K562 (cell line): ENCODE measurements at regions not wholly inside any gene's neighbourhood (a gene's known extent, or its start where the extent isn't known, plus 50 kb on each side); places are given as distances from the start of the nearest gene placed in this dataset.

ENCODE experiments used
- ATAC-seq: fragments of 200-7000 bp; cut with Tn5 transposase; 3 replicates; pipeline ENCODE4 v1.9.1; 2020; ENCODE audit warnings: moderate library complexity
- BruUV-seq: library from RNA; stranded (reverse); fragments of 400-500 nt; replicated peaks from 2 replicates; lab custom pipeline; 2021; lab: Mats Ljungman, UMichigan
- CTCF ChIA-PET: fragments of 300-600 bp; formaldehyde crosslinking; extraction: SDS; loops from one replicate; lab custom pipeline; 2021; ENCODE audit warnings: low intra/inter-chr PET ratio; lab: Yijun Ruan, JAX
- POLR2A ChIA-PET: fragments of 300-600, 350-650 bp; sonication (Branson Sonifier 250); formaldehyde crosslinking; extraction: SDS; loops from one replicate; lab custom pipeline; 2021; ENCODE audit warnings: antibody characterized with exemption, inconsistent platforms; lab: Yijun Ruan, JAX
- DNase-seq, 4 experiments: peaks; one replicate each; pipeline versions ENCODE4 v3.0.0 to v3.0.0-alpha.2; 2011 to 2018; ENCODE audit warnings: low spot score in 3 of 4, mixed read lengths in 3 of 4; ENCODE audit errors: extremely low read depth in 1 of 4
- FAIRE-seq: peaks from 2 replicates; lab custom pipeline; 2011; peaks lifted over from hg19 to GRCh38; lab: Jason Lieb, UNC
- H2AFZ ChIP-seq: 2 replicates; pipeline ENCODE4 v1.6.0; 2011; ENCODE audit warnings: low read depth, low read length, control low read depth, inconsistent platforms
- H3K27ac ChIP-seq: fragments of 200-600 bp; 3 replicates; pipeline ENCODE4 v1.8.0; 2011; ENCODE audit warnings: low read depth, mild to moderate bottlenecking, control low read depth, inconsistent platforms, low read length, moderate library complexity, mixed read lengths; ENCODE audit errors: extremely low read depth
- H3K27me3 ChIP-seq, 2 experiments: fragments of 300-600 bp in 1 of 2; 2 replicates in 1 of 2; 3 replicates in 1 of 2; pipeline versions ENCODE4 v1.6.0 to v1.8.0; 2011; ENCODE audit warnings: inconsistent platforms in 2 of 2, low read length in 2 of 2, mild to moderate bottlenecking in 1 of 2, mixed read lengths in 1 of 2, moderate library complexity in 1 of 2; ENCODE audit not compliant: control insufficient read depth in 2 of 2, insufficient read depth in 2 of 2
- H3K36me3 ChIP-seq: fragments of 300-600 bp; 3 replicates; pipeline ENCODE4 v1.8.0; 2011; ENCODE audit warnings: mild to moderate bottlenecking, low read length, inconsistent platforms; ENCODE audit not compliant: control insufficient read depth, insufficient read depth
- H3K4me1 ChIP-seq, 2 experiments: fragments of 200-600 bp in 1 of 2; replicated peaks in 1 of 2; 2 replicates in 1 of 2; 3 replicates in 1 of 2; pipeline versions ENCODE4 v1.5.1 to v1.8.0; 2011; ENCODE audit warnings: inconsistent platforms in 2 of 2, low read length in 2 of 2, mild to moderate bottlenecking in 1 of 2, mixed read lengths in 1 of 2, moderate library complexity in 1 of 2; ENCODE audit not compliant: control insufficient read depth in 2 of 2, insufficient read depth in 2 of 2
- H3K4me2 ChIP-seq: 2 replicates; pipeline ENCODE4 v1.6.1; 2011; ENCODE audit warnings: low read length, control low read depth, inconsistent platforms, mixed read lengths; ENCODE audit not compliant: insufficient read depth
- H3K4me3 ChIP-seq: fragments of 200-600 bp; sonication (generic), shearing (Covaris generic); 2 replicates; pipeline ENCODE4 v1.5.1; 2016; ENCODE audit warnings: control low read depth, inconsistent platforms
- H3K79me2 ChIP-seq: fragments of 200-600 bp; 3 replicates; pipeline ENCODE4 v1.8.0; 2011; ENCODE audit warnings: low read length, inconsistent platforms; ENCODE audit not compliant: control insufficient read depth, insufficient read depth
- H3K9ac ChIP-seq, 2 experiments: 2 replicates each; pipeline versions ENCODE4 v1.6.0 to v1.6.1; 2011; ENCODE audit warnings: low read depth in 2 of 2, low read length in 2 of 2, control low read depth in 1 of 2, inconsistent platforms in 1 of 2, mild to moderate bottlenecking in 1 of 2, mixed read lengths in 1 of 2; ENCODE audit not compliant: insufficient read depth in 1 of 2
- H3K9me1 ChIP-seq: one replicate; pipeline ENCODE4 v1.6.0; 2011; ENCODE audit warnings: inconsistent platforms, mild to moderate bottlenecking, low read length, moderate library complexity; ENCODE audit not compliant: control insufficient read depth, insufficient read depth
- H3K9me3 ChIP-seq: replicated peaks from 2 replicates; pipeline ENCODE4 v1.5.1; 2011; ENCODE audit warnings: low read depth, low read length, inconsistent platforms; ENCODE audit not compliant: control insufficient read depth, insufficient read depth
- H4K20me1 ChIP-seq: replicated peaks from 2 replicates; pipeline ENCODE4 v1.6.1; 2011; ENCODE audit warnings: low read length, inconsistent platforms, mixed read lengths; ENCODE audit not compliant: control insufficient read depth, insufficient read depth
- ARID1B ChIP-seq: fragments of 450-650 bp; IDR thresholded peaks from 2 replicates; pipeline ENCODE4 v1.6.1; 2016; ENCODE audit warnings: antibody characterized with exemption, mild to moderate bottlenecking, inconsistent platforms
- C11orf30 ChIP-seq: fragments of 450-650 bp; IDR thresholded peaks from 2 replicates; pipeline ENCODE4 v1.6.1; 2016; ENCODE audit warnings: low read depth, mild to moderate bottlenecking
- CEBPB ChIP-seq: fragments of 450-650 bp; IDR thresholded peaks from 2 replicates; pipeline ENCODE4 v1.6.1; 2016; ENCODE audit warnings: missing genetic modification characterization, missing compliant biosample characterization
- CTBP1 ChIP-seq: fragments of 450-650 bp; IDR thresholded peaks from 2 replicates; pipeline ENCODE4 v1.6.1; 2016; ENCODE audit warnings: borderline replicate concordance
- EGR1 ChIP-seq: fragments of 450-650 bp; conservative IDR thresholded peaks from 2 replicates; pipeline ENCODE4 v1.6.1; 2017; ENCODE audit warnings: mild to moderate bottlenecking
- KDM1A ChIP-seq, 2 experiments: fragments of 450-650 bp; IDR thresholded peaks; 2 replicates each; pipeline ENCODE4 v1.6.1; 2016; ENCODE audit warnings: mild to moderate bottlenecking in 2 of 2
- MAFF ChIP-seq: IDR thresholded peaks from 2 replicates; pipeline ENCODE4 v1.6.1; 2012; ENCODE audit warnings: low read length, improper control_type of control experiment
- MAFG ChIP-seq: fragments of 450-650 bp; conservative IDR thresholded peaks from 2 replicates; pipeline ENCODE4 v1.6.1; 2016; ENCODE audit warnings: missing genetic modification characterization, missing compliant biosample characterization
- MAFK ChIP-seq: IDR thresholded peaks from 2 replicates; pipeline ENCODE4 v1.6.1; 2011; ENCODE audit warnings: low read length, improper control_type of control experiment
- MITF ChIP-seq: IDR thresholded peaks from 2 replicates; pipeline ENCODE4 v1.6.1; 2014; ENCODE audit warnings: antibody characterized with exemption
- NFE2 ChIP-seq: IDR thresholded peaks from 2 replicates; pipeline ENCODE4 v1.6.1; 2014; ENCODE audit warnings: antibody characterized with exemption, low read depth
- RCOR1 ChIP-seq, 2 experiments: IDR thresholded peaks; 2 replicates each; pipeline ENCODE4 v1.6.1; 2012; ENCODE audit warnings: low read depth in 2 of 2, low read length in 2 of 2, borderline replicate concordance in 1 of 2, improper control_type of control experiment in 1 of 2
- SMC3 ChIP-seq: conservative IDR thresholded peaks from 2 replicates; pipeline ENCODE4 v1.6.1; 2011; ENCODE audit warnings: low read depth, low read length, improper control_type of control experiment; ENCODE audit not compliant: insufficient read depth
- TEAD4 ChIP-seq, 2 experiments: sonication (generic) in 1 of 2; formaldehyde crosslinking in 1 of 2; IDR thresholded peaks; 2 replicates each; pipeline versions ENCODE4 v1.6.1 to v1.8.0; 2012 to 2022; ENCODE audit warnings: borderline replicate concordance in 1 of 2, inconsistent platforms in 1 of 2, low read length in 1 of 2, mild to moderate bottlenecking in 1 of 2, missing genetic modification reagents in 1 of 2
- ZKSCAN3 ChIP-seq: fragments of 250-450 bp; sonication (Bioruptor Pico); IDR thresholded peaks from 2 replicates; pipeline ENCODE4 v1.4.0; 2020
- ZNF24 ChIP-seq: fragments of 450-650 bp; IDR thresholded peaks from 2 replicates; pipeline ENCODE4 v1.6.1; 2016
- ZNF316 ChIP-seq: fragments of 450-650 bp; IDR thresholded peaks from 2 replicates; pipeline ENCODE4 v1.6.1; 2016
- whole genome bisulfite sequencing: fragments of 100-300 bp; shearing (Covaris generic); methylation state at CpG from one replicate; pipeline ENCODE4 v1.1.6; 2016; ENCODE audit warnings: low coverage, mixed read lengths; ENCODE audit not compliant: insufficient coverage; ENCODE audit errors: missing lambda C conversion rate; 5-methylcytosine and 5-hydroxymethylcytosine counted together
- in situ Hi-C: fragments of 300-500 bp; cut with MboI; formaldehyde crosslinking; loops from 4 replicates; pipeline ENCODE4 v1.15.0; 2018; ENCODE audit warnings: inconsistent platforms, mixed read lengths
- intact Hi-C: fragments of 100-400 bp; cut with micrococcal nuclease; formaldehyde crosslinking; loops from 2 replicates; pipeline ENCODE4 v1.14.2; 2022

DNA sequence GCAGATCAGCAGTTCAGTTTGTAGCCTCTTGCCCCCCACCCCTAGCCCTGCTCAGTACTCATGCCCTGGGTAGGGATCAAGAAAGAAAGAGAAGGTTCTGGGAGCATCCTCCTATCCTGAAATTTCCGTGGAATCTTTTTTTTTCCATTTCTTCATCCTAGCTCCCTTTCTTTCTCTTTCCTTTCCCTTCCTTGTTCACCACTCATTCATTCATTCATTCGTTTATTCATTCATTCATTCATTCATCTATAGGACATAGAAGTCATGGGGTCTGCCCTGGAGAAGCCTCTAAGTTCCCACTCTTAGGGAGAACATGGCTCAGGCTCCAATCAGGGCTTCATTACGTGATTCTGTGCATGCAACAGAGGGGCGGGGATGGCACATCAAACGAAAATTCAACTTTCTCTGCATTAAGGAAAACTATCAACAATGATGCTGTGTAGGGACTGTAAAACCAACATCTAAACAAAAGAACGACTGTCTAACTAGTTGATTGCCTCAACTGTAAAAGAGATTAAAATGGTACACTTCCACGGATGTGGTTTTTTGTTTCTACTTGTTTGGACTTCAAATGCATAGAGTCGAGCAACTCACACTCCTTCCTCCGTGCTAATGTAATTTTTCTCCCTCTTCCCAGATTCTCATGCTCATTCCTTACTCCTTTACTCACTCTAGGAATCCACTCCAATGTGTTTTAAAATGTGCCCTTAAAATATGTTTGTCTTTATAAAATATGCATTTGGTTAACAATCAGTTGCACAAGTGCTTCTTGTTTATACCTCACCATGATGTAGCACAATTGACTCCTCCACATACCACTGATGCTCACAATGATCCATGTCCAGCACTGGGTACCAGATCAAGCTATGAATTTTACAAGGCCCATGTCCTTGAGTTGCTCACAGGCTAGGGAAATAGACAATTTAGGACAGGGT is 101.2 kb upstream of the SLC2A1 start:
- in situ Hi-C loops: no loop called here
- 11% methylated on average over 9 of the region's 9 CpGs for WGBS
- Histone ChIP-seq H2AFZ (0 out of 2 replicates have a peak overlapping the region, but pooled peaks have one; percentile 15), H3K9ac (no peak overlapping the region), H3K9me1 (peaks cover 4% of the 10 kb centered on the region), H3K4me2 (no peak overlapping the region), H3K27me3 (peaks cover 0 to 11% of the 10 kb centered on the region in 2 experiments; a peak in 1 of 5 replicates), H3K36me3 (no peaks in the 10 kb centered on the region), H4K20me1 (no peaks in the 10 kb centered on the region), H3K4me1 (peaks cover 11 to 28% of the 10 kb centered on the region in 2 experiments; a peak in 4 of 5 replicates), H3K79me2 (no peaks in the 10 kb centered on the region), H3K4me3 (no peak overlapping the region), H3K27ac (no peak overlapping the region), H3K9me3 (no peaks in the 10 kb centered on the region)
- TF ChIP-seq TEAD4 (IDR thresholded peaks at IDR 0.05; ENCODE audit: low read length) (0 out of 2 replicates have a peak, but pooled peaks have one; percentile 9), TEAD4 (CRISPR knock-in tag; IDR thresholded peaks at IDR 0.05; ENCODE audit: borderline replicate concordance) (no peak), MAFK (peak; percentile 40; the same call in 1 of the 2 replicates), KDM1A (IDR thresholded peaks at IDR 0.05) (peak; percentile 16 to 48; a peak in 2 of 4 replicates), ZNF24 (peak; percentile 90), MAFF (peak; percentile 45; the same call in 1 of the 2 replicates), EGR1 (no peak), CTBP1 (peak; percentile 63; the same call in 1 of the 2 replicates), ARID1B (0 out of 2 replicates have a peak, but pooled peaks have one; percentile 32), ZKSCAN3 (no peak), CEBPB (peak; percentile 72), C11orf30 (peak; percentile 65), ZNF316 (peak; percentile 64), SMC3 (no peak), MAFG (tag) (peak; percentile 73), NFE2 (peak; percentile 78), RCOR1 (IDR thresholded peaks at IDR 0.05; ENCODE audit: borderline replicate concordance in 1 of 2, low read depth in 2 of 2, low read length in 2 of 2) (peak in 1 of 2 experiments; percentile 39; a peak in 1 of 4 replicates), MITF (no peak)
- FAIRE-seq (peak; percentile 42), DNase-seq (no peak), ATAC-seq (0 out of 3 replicates have a peak, but pooled peaks have one; percentile 29)
- intact Hi-C loops: no loop called here
- ChIA-PET CTCF (no interaction called here), POLR2A (interaction anchor here (0.5 to 2.2 kb wide), 8 partner anchors 13 to 143 kb away, joined by 3 to 8 read pairs (median 4); no protein-coding TSS in a partner anchor)
- no TSS peak for BruUV-seq
